Type B pancreatic cell (in vitro differentiated cells): ENCODE measurements at regions not wholly inside any gene's neighbourhood (a gene's known extent, or its start where the extent isn't known, plus 50 kb on each side); places are given as distances from the start of the nearest gene placed in this dataset.

Experiments used
- DNase-seq: peaks from one replicate; pipeline ENCODE4 v3.0.0; 2021; ENCODE audit warnings: mixed read lengths; ENCODE audit not compliant: unreplicated experiment; ENCODE audit errors: extremely low spot score
- H3K27ac Mint-ChIP-seq: 2 replicates; pipeline ENCODE4 v1.8.0; 2021; ENCODE audit warnings: mild to moderate bottlenecking, mixed read lengths
- H3K27me3 Mint-ChIP-seq: 2 replicates; pipeline ENCODE4 v1.8.0; 2021; ENCODE audit warnings: mixed read lengths
- H3K36me3 Mint-ChIP-seq: 2 replicates; pipeline ENCODE4 v1.8.0; 2021; ENCODE audit warnings: mixed read lengths
- H3K4me1 Mint-ChIP-seq: one replicate; pipeline ENCODE4 v1.8.0; 2021; ENCODE audit warnings: mixed read lengths; ENCODE audit not compliant: unreplicated experiment
- H3K4me3 Mint-ChIP-seq: 2 replicates; pipeline ENCODE4 v1.8.0; 2021; ENCODE audit warnings: mild to moderate bottlenecking, mixed read lengths
- H3K9me3 Mint-ChIP-seq: 2 replicates; pipeline ENCODE4 v1.8.0; 2021; ENCODE audit warnings: mixed read lengths
- CTCF ChIP-seq: fragments of 200-600 bp; sonication (generic); conservative IDR thresholded peaks from 2 replicates; pipeline ENCODE4 v1.5.0; 2021; ENCODE audit warnings: antibody characterized with exemption, mild to moderate bottlenecking

- Mint-ChIP-seq H3K27me3 (peaks cover 31% of the 10 kb centered on the region), H3K4me1 (no peaks in the 10 kb centered on the region), H3K4me3 (no peak overlapping the region), H3K27ac (no peak overlapping the region), H3K36me3 (no peaks in the 10 kb centered on the region), H3K9me3 (no peaks in the 10 kb centered on the region)
- peak; percentile 44 for DNase-seq
- TF ChIP-seq CTCF = no peak
Measured at GRCh38 chr22:49262167-49262566, 565.5 kb downstream of the BRD1 start.

- no peak for TF ChIP-seq CTCF
- Mint-ChIP-seq H3K4me1 (no peaks in the 10 kb centered on the region), H3K27ac (no peak overlapping the region), H3K9me3 (no peaks in the 10 kb centered on the region), H3K27me3 (peaks cover 29% of the 10 kb centered on the region), H3K36me3 (no peaks in the 10 kb centered on the region), H3K4me3 (no peak overlapping the region)
- peak; percentile 58 for DNase-seq
Measured at GRCh38 chr22:49261616-49262015, 566.1 kb downstream of the BRD1 start.

GRCh38 chr22:49260681-49261580, 566.7 kb downstream of the BRD1 start:
- Mint-ChIP-seq H3K9me3 (no peaks in the 10 kb centered on the region), H3K27ac (no peak overlapping the region), H3K4me1 (no peaks in the 10 kb centered on the region), H3K4me3 (no peak overlapping the region), H3K27me3 (peaks cover 27% of the 10 kb centered on the region), H3K36me3 (no peaks in the 10 kb centered on the region)
- peak; percentile 58 for DNase-seq
- TF ChIP-seq CTCF = no peak

GRCh38 chr22:49259839-49260615, 567.6 kb downstream of the BRD1 start:
- Mint-ChIP-seq H3K27ac (no peak overlapping the region), H3K9me3 (no peaks in the 10 kb centered on the region), H3K27me3 (peaks cover 27% of the 10 kb centered on the region), H3K4me3 (no peak overlapping the region), H3K36me3 (no peaks in the 10 kb centered on the region), H3K4me1 (no peaks in the 10 kb centered on the region)
- peak; percentile 47 for DNase-seq
- no peak for TF ChIP-seq CTCF

- DNase-seq = peak; percentile 42
- no peak overlapping the region for H3K4me3 Mint-ChIP-seq
- no peak overlapping the region for H3K27ac Mint-ChIP-seq
- H3K36me3 Mint-ChIP-seq = no peaks in the 10 kb centered on the region
- H3K4me1 Mint-ChIP-seq = no peaks in the 10 kb centered on the region
- H3K9me3 Mint-ChIP-seq = no peaks in the 10 kb centered on the region
- TF ChIP-seq CTCF = no peak
- peaks cover 20% of the 10 kb centered on the region for H3K27me3 Mint-ChIP-seq
Measured at GRCh38 chr22:49258107-49259010, 569.3 kb downstream of the BRD1 start.
